HG03565 (cell line): ENCODE measurements at regions not wholly inside any gene's neighbourhood (a gene's known extent, or its start where the extent isn't known, plus 50 kb on each side); places are given as distances from the start of the nearest gene placed in this dataset.
"Not testable (repeated sequence)": the region's sequence is repeated elsewhere in the genome, so short reads cannot be mapped to it uniquely, and the experiment has no call there.

Experiments
- ATAC-seq: cut with Tn5 transposase; IDR thresholded peaks from one replicate; pipeline ENCODE4 v1.9.1; 2021; ENCODE audit warnings: mild to moderate bottlenecking, moderate library complexity; ENCODE audit not compliant: unreplicated experiment

DNA sequence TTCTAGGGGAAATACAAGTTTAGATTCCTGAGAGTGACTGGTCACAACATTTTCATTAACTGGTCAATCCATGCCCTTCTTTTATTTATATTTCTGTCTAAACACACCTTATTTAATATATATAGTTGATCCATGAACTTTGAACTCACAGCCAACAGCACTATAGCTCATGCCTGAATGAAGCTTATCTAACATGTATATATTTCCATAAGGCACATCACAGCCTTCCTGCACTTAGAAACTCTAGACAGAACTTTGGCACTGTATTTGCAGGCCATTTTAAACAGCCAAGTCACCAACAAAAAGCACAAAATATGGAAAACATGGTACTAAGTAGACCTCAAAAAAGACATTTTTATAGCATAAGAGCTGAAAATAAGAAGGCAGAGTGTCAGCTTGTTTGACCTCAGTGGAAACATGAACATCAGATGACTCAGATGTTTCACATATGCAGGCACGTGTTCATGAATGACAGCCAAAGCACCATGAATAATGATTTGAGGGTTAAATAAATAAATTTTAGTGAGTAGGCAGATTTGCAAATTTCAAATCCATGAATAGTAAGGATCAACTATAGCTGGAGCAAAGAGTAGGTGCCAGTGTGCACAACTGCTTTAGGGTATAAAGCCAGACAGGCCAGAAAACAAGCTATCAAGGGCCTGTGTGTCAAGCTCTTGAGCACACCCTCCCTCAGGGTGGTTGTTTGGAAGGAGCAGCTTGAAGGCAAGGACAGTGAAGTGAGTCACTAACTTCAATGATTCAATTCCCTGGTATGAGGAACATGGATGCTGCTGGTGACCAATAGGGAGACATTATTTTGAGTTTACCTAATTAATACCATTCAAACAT is 88.9 kb upstream of the NT5E start:
- peak; percentile 36 for ATAC-seq

DNA sequence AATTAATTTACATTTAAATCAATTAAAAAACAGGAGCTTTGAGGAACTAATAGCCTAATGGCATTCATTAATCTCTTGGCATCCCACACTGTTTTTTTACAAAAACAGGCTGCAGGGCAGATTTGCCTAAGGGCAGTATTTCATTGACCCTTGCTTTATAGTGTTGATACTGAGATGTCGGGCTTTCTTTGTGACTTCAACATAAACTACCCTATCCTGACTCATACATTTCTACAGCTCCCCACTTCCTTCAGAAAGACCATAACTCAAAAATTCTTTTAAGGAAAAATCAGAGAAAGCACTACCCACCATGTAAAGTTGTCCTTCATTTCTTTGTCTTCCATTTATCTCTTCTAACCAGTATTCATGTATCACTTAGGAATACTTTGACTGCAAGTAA is 92.2 kb upstream of the NT5E start:
- no peak for ATAC-seq

DNA sequence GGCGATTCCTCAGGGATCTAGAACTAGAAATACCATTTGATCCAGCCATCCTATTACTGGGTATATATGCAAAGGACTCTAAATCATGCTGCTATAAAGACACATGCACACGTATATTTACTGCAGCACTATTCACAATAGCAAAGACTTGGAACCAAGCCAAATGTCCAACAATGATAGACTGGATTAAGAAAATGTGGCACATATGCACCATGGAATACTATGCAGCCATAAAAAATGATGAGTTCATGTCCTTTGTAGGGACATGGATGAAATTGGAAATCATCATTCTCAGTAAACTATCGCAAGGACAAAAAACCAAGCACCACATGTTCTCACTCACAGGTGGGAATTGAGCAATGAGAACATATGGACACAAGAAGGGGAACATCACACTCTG is 93.1 kb upstream of the NT5E start:
- not testable (repeated sequence) for ATAC-seq

DNA sequence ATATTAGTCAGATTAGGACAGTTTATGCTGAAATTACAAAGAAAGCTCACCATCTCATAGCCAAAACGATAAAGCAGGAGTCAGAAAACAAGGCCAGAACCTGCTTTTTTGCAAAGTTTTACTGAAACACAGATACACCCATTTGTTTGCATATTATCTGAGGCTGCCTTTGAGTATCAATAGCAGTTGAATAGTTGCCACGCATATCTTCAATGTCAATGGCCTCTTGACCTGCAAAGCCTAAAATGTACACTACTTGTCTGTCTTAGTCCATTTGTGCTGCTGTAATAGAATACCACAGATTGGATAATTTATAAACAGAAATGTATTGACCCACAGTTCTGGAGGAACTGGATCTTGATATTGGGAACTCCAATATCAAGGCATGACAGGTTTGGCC is 94.1 kb upstream of the NT5E start:
- ATAC-seq: no peak

DNA sequence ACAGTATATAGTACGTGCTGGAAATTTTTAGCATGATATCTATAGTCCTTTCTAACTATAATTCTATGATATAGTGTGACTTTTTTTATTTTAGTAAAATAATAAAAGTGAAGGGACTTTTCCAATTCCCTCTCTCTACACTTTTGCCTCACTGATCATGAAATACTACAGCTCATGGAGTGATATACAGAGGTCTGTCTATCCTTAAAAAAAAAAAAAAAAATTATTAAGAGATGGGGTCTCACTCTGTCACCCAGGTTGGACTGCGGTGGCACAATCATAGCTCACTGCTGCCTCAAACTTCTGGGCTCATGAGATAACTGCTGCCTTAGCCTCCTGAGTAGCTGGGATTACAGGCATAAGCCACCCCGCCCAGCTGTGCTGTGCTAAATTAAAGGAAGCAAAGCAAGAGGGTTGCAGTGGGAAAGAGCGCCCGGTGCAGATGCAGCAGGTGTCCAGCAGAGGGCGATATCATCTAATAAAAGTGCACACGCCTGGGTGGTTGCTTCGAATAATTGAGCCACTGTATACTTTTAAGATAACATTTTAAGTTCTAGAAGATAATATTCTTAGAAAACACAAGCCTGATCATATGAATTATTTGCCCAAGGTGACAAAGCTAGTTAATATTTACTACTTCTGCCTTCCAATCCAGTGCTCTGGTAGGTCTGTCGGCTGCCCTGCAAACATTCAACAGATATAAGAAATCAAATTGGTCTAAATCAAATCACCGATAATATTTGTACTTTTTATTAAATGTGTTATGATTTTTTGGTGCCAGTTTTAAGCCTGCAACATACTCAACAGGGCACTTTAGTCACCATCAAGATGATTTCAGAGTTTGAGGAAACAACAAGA is 94.9 kb upstream of the NT5E start:
- ATAC-seq: peak; percentile 80

DNA sequence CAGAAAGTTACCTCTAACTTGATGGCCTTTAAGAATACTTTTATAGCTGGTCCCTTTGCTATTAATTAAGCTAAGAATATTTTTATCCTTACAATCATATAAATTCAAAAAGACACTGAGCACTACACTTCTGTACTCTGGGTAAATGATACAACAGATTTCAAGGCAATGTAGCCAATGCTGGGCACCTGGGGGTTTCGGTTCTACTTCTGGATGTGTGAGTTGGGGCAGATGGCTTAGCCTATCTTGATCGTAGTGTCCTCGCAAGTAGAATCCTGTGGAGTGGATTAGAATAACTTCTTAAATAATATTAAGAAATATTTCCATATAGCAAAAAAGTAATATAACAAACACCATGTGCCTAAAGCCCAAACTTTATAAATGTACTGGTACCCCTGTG is 96.9 kb upstream of the NT5E start:
- ATAC-seq: no peak

DNA sequence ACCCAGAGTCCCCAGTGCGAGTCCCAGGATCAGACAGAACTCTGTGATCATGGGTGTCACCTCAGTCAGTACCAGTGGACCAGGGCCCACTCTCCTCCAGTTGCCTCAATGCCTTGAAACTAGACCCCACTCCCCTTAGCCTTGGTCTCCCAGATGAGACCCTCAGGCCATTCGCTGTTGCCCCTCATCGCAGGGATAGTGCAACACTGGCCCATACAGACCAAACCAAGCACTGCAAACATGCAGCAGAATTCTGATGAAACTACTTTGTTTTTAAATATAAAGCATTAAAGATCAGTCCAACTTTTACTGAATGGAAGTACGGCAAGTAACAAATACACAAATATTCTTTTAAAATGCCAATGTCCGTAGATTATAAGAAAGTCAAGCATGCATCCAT is 101.2 kb upstream of the NT5E start:
- no peak for ATAC-seq

DNA sequence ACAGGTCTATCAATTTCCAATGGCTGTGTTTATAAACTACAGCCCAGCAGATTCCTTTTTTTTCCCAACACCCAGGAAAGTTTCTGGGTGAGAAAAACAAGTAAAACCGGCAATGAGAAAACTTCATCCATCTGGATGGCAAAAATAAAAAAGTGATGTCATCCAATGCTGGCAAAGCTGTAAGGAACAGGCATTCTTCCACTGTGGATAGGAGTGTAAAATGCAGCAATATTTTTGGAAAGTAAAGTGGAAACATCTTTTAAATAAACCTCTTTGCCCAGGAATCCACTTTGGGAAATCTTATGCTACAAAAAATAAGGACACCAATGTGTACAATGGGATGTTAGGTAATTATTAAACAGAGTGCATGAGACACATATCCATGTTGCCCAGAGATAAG is 102.1 kb upstream of the NT5E start:
- no peak for ATAC-seq

DNA sequence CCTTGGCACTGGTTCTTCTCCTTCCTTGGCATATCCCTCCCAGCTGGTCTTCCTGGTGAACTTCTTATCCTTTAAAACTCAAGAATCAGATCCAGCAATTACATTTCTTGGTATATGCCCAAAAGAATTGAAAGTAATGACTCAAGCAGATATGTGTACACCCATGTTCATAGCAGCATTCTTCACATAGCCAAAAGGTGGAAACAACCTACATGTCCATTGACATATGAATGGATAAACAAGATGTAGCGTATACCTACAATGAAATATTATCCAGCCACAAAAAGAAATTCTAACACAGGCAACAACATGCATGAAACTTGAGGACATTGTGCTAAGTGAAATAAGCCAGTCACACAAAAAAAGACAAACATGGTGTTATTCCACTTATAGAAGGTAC is 103.7 kb upstream of the NT5E start:
- no peak for ATAC-seq

DNA sequence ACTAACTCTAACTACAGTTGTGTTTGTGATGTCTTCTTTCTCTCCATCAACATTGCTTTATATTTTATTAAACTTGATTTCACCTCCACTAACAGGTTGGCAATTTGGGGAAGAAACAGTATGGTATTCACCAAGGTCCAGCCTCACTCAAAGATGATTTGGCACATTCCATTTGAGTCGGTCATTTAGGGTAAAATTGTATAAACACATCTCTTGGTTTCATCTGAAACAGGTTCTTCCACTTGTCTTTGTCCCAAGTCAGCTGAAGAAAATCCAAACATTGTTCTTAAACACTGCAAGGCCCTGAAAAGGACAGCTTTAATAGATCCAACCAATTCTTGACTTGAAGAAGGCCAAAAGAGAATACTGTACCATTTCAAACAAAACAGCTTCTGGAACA is 104.9 kb upstream of the NT5E start:
- ATAC-seq: no peak

DNA sequence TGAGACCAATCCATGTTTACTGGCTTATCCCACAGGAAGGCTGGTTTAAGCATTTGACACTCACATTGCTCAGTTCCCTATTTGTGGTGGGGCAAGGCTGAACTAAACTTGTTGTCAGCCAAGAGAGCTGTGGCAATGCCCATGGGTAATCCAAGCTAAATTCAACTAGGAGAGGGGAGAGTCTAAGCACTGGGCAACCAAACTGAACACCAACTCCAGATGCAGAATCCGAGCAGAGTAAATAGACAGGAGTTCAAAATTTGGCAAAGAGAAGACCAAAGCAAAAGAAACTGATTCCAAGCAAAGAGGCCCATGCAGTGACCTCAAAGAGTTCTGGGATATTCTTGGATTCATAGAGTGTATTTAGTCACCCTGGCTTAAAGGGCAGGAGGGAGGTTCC is 106.5 kb upstream of the NT5E start:
- no peak for ATAC-seq

DNA sequence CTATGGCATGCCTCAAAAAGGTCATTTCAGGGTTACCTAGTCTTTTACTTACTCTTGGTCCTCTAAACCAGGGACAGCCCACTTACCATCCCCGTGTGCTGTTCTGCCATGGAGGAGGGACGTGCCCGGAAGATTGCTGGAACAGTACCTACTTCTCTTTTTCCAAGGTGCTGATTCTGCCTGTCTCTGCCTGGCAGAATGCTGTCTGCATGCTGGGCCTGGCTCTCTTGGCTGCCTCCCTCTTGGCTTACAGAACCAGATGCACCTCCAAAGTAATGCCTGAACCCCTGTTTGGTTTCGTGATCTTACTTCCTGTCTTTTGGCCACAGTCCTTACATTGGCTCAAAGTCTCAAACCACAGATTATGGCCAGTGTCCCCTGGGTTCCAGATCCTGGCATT is 120.7 kb upstream of the NT5E start:
- ATAC-seq: no peak

DNA sequence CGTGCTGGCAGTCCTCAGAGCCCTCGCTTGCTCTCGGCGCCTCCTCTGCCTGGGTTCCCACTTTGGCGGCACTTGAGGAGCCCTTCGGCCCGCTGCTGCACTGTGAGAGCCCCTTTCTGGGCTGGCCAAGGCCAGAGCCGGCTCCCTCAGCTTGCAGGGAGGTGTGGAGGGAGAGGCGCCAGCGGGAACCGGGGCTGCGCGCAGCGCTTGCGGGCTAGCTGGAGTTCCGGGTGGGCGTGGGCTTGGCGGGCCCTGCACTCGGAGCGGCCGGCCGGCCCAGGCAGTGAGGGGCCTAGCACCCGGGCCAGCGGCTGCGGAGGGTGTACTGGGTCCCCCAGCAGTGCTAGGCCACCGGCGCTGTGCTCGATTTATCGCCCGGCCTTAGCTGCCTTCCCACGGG is 124.1 kb upstream of the NT5E start:
- ATAC-seq: not testable (repeated sequence)

DNA sequence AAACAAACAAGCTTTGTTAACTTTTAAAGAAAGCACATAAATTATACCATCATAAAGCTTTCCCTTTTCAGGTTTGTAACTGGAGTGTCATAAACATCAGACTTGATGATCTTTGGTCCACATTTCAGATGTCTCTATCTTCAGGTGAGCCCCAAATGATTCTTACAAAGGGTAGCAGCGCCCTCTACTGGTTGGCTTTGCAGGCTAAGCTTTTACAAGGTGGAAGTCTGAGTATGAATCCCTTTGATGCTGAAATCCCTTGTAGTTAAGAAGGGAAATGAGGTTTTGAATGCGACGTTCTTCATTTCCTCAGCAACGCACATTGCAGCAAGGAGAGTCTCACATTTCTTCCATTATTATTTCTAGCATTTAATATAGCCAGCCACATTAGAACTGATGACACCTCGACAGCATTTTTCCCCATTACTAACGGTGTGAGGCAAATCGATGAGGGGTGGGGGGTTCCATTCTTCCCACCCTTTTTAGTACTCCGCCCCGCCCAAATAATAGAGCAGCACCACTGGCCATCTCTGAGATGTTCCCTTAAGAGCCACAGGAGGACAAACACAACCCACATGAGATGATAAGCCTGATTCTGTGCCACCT is 126.3 kb upstream of the NT5E start:
- peak; percentile 86 for ATAC-seq

DNA sequence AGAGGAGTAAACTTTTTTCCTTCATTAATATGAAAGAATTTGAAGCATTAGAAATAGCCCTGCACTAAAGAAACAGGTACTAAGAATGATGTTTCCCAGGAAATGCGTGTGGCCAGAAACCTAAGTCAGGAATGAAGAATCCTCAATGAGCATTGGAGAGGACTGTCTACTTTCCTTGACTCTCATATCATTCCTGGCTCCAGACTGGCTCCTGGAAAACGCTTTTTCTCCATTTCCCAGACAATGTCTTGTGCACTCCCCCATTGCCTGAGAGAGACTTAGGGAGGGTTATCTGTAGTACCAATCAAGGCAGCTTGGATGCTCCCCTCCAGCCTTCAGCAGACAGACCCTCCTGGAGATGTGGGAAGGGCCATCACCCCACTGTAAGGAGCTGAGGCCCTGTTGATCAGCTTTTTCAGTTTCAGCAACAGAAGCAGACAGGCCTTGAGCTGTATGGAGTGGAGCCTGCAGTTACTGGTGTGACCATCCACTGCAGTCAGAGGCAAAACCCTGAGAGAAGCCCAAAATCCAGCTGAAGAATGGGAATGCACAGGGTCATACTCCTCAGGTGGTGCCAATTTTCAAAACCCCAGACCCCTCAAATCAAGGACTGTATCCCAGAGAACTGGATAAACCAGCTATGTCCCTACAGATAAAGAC is 127.3 kb upstream of the NT5E start:
- ATAC-seq: no peak

DNA sequence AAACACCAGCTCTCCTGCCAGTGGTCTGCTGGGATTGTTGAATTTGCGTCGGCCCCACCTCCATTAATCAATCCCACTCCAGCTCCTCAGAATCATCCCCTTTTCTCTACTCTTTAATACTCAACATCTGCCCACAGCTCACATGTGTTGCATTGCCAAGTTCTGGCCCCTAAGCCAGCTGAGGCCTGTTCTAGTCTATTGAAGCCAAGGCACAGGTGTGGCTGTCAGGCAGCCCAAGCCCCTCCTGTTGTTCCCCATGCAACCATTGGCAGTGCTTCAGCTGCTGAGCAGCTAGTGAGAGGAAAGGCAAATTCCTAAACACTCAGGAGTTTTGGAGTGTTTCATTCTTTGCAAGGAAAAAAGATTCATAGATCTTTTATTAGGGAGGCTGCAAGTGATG is 128.0 kb upstream of the NT5E start:
- ATAC-seq: no peak

DNA sequence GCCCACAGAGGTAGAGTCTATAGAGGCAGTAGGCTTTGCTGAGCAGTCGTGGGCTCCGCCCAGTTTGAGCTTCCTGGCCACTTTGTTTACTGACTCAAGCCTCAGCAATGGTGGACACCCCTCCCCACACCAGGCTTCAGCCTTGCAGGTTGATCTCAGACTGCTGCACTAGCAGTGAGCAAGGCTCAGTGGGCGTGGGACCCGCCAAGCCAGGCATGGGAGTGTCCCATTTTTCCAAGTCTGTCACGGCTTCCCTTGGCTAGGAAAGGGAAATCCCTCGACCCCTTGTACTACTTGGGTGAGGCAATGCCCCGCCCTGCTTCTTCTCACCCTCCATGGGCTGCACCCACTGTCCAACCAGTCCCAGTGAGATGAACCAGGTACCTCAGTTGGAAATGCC is 135.3 kb upstream of the NT5E start:
- no peak for ATAC-seq

DNA sequence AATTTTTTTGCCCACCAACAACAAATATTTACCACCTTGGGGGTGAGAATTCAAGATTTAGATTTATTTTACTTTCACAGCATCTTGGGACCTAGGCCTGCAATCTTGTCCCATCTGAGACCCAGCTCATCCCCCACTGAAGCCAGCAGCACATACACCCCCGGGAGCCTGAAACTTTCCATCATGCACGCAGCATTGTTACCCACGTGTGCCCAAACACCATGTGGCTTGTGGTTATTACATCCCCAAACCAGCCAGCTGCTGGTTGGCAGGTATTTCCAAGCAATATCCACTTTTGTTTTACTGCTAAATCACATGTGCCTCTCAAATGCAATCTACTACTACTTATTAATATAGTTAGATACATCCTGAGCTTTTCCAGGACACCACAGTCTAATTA is 149.3 kb upstream of the NT5E start:
- ATAC-seq: no peak

DNA sequence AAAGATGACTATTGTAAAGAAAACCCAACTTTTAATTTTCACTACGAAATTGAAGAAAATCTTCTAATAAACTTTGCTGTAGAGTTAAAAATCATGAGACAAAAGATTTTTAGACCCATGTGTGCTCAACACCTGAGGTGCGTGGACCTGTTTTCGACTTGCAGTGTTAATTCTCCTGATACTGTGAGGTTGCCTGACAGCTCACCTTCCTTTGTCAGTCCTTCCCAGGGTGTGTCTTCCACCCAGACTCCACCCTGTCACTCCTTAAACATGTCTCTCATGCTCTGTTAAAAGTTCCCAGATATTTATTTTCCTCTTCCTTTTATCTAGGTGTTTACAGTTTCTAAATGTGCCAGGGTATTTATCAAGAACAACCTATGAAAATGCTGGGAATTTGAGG is 151.3 kb upstream of the NT5E start:
- ATAC-seq: no peak

DNA sequence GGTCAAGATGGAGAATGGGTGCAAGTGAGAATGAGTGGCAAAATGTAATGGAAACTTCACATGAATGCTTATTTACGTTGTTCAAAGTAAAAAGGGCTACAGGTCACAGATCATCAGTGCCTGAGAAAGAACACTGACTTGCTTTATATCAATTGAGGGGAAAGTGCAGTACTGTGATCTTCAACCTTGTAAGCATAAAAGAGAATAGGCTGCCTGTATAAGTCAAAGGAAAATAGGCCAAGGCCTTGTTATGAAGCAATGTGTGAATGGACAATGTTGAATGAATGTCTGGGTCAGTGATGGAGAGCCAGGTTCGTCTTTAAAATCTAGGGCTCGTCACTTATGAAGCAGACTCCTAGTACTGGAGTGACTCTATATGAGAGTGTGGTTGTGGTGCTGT is 158.6 kb upstream of the NT5E start:
- no peak for ATAC-seq

DNA sequence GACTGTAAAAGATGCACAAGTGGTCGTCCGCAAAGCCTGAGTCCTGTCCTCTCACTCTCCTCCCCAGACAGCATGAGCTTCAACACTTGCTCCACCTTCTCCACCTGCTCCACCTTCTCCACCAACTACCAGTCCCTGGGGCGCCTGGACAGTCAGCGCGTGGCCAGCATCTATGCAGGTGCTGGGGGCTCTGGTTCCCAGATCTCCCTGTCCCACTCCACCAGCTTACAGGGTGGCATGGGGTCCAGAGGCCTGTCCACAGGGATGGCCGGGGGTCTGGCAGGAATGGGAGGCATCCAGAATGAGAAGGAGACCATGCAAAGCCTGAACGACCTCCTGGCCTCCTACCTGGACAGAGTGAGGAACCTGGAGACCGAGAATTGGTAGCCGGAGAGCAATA is 162.2 kb upstream of the NT5E start:
- no peak for ATAC-seq
